Gastrocnemius medialis (tissue), 4 donors: ENCODE measurements at regions not wholly inside any gene's neighbourhood (a gene's known extent, or its start where the extent isn't known, plus 50 kb on each side); places are given as distances from the start of the nearest gene placed in this dataset.

Experiments
- CTCF ChIP-seq, 5 experiments: fragments of 450-650 bp in 3 of 5; fragments of 200-600 bp in 2 of 5; sonication (generic) in 2 of 5; IDR thresholded peaks in 4 of 5; conservative IDR thresholded peaks in 1 of 5; 1 replicate in 4 of 5; 2 replicates in 1 of 5; pipeline ENCODE4 v1.5.1; 2016 to 2019; ENCODE audit warnings: antibody characterized with exemption in 5 of 5, mild to moderate bottlenecking in 3 of 5, moderate library complexity in 3 of 5
- POLR2A ChIP-seq, 2 donors: fragments of 450-650 bp; IDR thresholded peaks; one replicate each; pipeline ENCODE4 v1.6.1; 2017; ENCODE audit warnings: antibody characterized with exemption in 2 of 2, mild to moderate bottlenecking in 2 of 2, moderate library complexity in 2 of 2

DNA sequence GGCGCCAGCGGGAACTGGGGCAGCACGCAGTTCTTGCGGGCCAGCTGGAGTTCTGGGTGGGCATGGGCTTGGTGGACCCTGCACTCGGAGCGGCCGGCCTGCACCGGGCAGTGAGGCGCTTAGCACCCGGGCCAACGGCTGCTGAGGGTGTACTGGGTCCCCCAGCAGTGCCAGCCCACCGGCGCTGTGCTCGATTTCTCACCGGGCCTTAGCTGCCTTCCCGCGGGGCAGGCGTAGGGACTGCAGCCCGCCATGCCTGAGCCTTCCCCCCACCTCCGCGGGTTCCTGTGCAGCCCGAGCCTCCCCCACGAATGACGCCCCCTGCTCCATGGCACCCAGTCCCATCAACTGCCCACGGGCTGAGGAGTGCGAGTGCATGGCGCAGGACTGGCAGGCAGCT lies 168.8 kb downstream of the CD24 start:
- no peak for TF ChIP-seq CTCF (IDR thresholded peaks at IDR 0.05 in 4 of 5, conservative IDR thresholded peaks at IDR 0.05 in 1 of 5)
- TF ChIP-seq POLR2A (IDR thresholded peaks at IDR 0.05) = no peak
